GM12878 (cell line): ENCODE measurements at regions not wholly inside any gene's neighbourhood (a gene's known extent, or its start where the extent isn't known, plus 50 kb on each side); places are given as distances from the start of the nearest gene placed in this dataset.

ENCODE experiments used
- HCFC1 ChIP-seq: fragments of 150-350 bp; IDR thresholded peaks from 2 replicates; pipeline ENCODE4 v1.6.1; 2014; ENCODE audit warnings: low read length
- MEF2A ChIP-seq: IDR thresholded peaks from 2 replicates; pipeline ENCODE4 v1.6.1; 2011; ENCODE audit warnings: low read depth, mild to moderate bottlenecking, low read length, moderate library complexity; ENCODE audit not compliant: insufficient read depth
- NFYA ChIP-seq: IDR thresholded peaks from 2 replicates; pipeline ENCODE4 v1.6.1; 2011; ENCODE audit warnings: low read depth, mild to moderate bottlenecking, low read length, improper control_type of control experiment, borderline replicate concordance
- SMAD5 ChIP-seq: IDR thresholded peaks from 2 replicates; pipeline ENCODE4 v1.6.1; 2016; ENCODE audit warnings: antibody characterized with exemption, low read depth
- SUPT20H ChIP-seq: IDR thresholded peaks from 2 replicates; pipeline ENCODE4 v1.6.1; 2011; ENCODE audit warnings: low read depth, mild to moderate bottlenecking, low read length, moderate library complexity, borderline replicate concordance; ENCODE audit not compliant: control insufficient read depth
- TARDBP ChIP-seq: IDR thresholded peaks from 2 replicates; pipeline ENCODE4 v1.6.1; 2016; ENCODE audit warnings: borderline replicate concordance
- TF ChIP-seq, protein P1 (sequence below): IDR thresholded peaks from 2 replicates; pipeline ENCODE4 v1.6.1; 2011; ENCODE audit warnings: mild to moderate bottlenecking, low read depth, low read length, moderate library complexity; ENCODE audit not compliant: insufficient replicate concordance
- TF ChIP-seq, protein P2 (sequence below): IDR thresholded peaks from 2 replicates; pipeline ENCODE4 v1.6.1; 2012; ENCODE audit warnings: improper control_type of control experiment, low read depth, low read length; ENCODE audit not compliant: insufficient replicate concordance

DNA sequence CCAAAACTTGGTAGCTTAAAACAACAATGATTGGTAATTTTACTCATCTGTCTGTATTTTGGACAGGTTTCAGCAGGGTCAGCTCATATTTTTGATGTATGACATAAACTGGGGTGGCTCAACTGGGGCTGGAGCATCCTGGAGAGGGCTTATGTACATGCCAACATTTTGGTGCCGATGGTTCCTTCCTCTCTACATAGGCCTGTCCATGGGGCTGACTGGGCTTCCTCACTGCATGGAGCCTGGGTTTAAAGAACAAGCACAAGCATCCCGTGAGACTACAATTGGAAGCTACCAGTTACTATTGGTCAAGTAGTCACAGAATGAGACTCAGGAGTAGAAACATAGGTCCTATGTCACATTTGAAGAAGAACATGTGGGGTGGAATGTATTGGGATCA lies 95.0 kb downstream of the DDX1 start (continued):
- TF ChIP-seq, protein P1, sequence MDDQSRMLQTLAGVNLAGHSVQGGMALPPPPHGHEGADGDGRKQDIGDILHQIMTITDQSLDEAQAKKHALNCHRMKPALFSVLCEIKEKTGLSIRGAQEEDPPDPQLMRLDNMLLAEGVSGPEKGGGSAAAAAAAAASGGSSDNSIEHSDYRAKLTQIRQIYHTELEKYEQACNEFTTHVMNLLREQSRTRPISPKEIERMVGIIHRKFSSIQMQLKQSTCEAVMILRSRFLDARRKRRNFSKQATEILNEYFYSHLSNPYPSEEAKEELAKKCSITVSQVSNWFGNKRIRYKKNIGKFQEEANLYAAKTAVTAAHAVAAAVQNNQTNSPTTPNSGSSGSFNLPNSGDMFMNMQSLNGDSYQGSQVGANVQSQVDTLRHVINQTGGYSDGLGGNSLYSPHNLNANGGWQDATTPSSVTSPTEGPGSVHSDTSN = no peak
- TF ChIP-seq TARDBP (no peak), MEF2A (no peak), HCFC1 (no peak), SMAD5 (no peak), NFYA (no peak), SUPT20H (no peak)
- TF ChIP-seq, protein P2, sequence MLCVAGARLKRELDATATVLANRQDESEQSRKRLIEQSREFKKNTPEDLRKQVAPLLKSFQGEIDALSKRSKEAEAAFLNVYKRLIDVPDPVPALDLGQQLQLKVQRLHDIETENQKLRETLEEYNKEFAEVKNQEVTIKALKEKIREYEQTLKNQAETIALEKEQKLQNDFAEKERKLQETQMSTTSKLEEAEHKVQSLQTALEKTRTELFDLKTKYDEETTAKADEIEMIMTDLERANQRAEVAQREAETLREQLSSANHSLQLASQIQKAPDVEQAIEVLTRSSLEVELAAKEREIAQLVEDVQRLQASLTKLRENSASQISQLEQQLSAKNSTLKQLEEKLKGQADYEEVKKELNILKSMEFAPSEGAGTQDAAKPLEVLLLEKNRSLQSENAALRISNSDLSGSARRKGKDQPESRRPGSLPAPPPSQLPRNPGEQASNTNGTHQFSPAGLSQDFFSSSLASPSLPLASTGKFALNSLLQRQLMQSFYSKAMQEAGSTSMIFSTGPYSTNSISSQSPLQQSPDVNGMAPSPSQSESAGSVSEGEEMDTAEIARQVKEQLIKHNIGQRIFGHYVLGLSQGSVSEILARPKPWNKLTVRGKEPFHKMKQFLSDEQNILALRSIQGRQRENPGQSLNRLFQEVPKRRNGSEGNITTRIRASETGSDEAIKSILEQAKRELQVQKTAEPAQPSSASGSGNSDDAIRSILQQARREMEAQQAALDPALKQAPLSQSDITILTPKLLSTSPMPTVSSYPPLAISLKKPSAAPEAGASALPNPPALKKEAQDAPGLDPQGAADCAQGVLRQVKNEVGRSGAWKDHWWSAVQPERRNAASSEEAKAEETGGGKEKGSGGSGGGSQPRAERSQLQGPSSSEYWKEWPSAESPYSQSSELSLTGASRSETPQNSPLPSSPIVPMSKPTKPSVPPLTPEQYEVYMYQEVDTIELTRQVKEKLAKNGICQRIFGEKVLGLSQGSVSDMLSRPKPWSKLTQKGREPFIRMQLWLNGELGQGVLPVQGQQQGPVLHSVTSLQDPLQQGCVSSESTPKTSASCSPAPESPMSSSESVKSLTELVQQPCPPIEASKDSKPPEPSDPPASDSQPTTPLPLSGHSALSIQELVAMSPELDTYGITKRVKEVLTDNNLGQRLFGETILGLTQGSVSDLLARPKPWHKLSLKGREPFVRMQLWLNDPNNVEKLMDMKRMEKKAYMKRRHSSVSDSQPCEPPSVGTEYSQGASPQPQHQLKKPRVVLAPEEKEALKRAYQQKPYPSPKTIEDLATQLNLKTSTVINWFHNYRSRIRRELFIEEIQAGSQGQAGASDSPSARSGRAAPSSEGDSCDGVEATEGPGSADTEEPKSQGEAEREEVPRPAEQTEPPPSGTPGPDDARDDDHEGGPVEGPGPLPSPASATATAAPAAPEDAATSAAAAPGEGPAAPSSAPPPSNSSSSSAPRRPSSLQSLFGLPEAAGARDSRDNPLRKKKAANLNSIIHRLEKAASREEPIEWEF = no peak
- TF ChIP-seq, all 136 proteins: peak for 0
